Tibial nerve (tissue), 4 donors: ENCODE measurements at regions not wholly inside any gene's neighbourhood (a gene's known extent, or its start where the extent isn't known, plus 50 kb on each side); places are given as distances from the start of the nearest gene placed in this dataset.

ENCODE experiments used
- DNase-seq, 2 donors: peaks; one replicate each; pipeline ENCODE4 v3.0.0-alpha.2; 2019; ENCODE audit warnings: low spot score in 2 of 2
- H3K27ac ChIP-seq, 4 donors: fragments of 200-600 bp; sonication (generic) in 3 of 4; one replicate each; pipeline ENCODE4 v1.5.1; 2017 to 2019; ENCODE audit warnings: mild to moderate bottlenecking in 1 of 4
- H3K27me3 ChIP-seq, 2 donors: fragments of 200-600 bp; sonication (generic) in 1 of 2; one replicate each; pipeline versions ENCODE4 v1.5.1 to v1.6.0; 2017 to 2019
- H3K36me3 ChIP-seq, 3 donors: fragments of 200-600 bp; sonication (generic); one replicate each; pipeline ENCODE4 v1.5.1; 2018 to 2019
- H3K4me1 ChIP-seq, 4 donors: fragments of 200-600 bp; sonication (generic) in 3 of 4; one replicate each; pipeline ENCODE4 v1.5.1; 2017 to 2019
- H3K4me3 ChIP-seq, 4 donors: fragments of 200-600 bp; sonication (generic) in 3 of 4; one replicate each; pipeline ENCODE4 v1.5.1; 2017 to 2019; ENCODE audit warnings: mild to moderate bottlenecking in 1 of 4, moderate library complexity in 1 of 4
- H3K9me3 ChIP-seq, 4 donors: fragments of 200-600 bp; sonication (generic) in 3 of 4; one replicate each; pipeline ENCODE4 v1.5.1; 2017 to 2019
- CTCF ChIP-seq, 5 experiments: fragments of 200-600 bp in 3 of 5; fragments of 450-650 bp in 2 of 5; sonication (generic) in 3 of 5; IDR thresholded peaks; one replicate each; pipeline ENCODE4 v1.5.1; 2016 to 2019; ENCODE audit warnings: antibody characterized with exemption in 5 of 5, mild to moderate bottlenecking in 3 of 5, moderate library complexity in 2 of 5
- EP300 ChIP-seq, 2 donors: sonication (generic); formaldehyde crosslinking; IDR thresholded peaks; one replicate each; pipeline ENCODE4 v1.6.1; 2017; ENCODE audit warnings: antibody characterized with exemption in 2 of 2, mild to moderate bottlenecking in 1 of 2
- POLR2A ChIP-seq, 2 donors: fragments of 450-650 bp; IDR thresholded peaks; one replicate each; pipeline ENCODE4 v1.6.1; 2017; ENCODE audit warnings: antibody characterized with exemption in 2 of 2, mild to moderate bottlenecking in 2 of 2, moderate library complexity in 2 of 2
- whole genome bisulfite sequencing, 2 donors: methylation state at CpG; one replicate each; pipeline ENCODE4 v1.1.5; 2018; 5-methylcytosine and 5-hydroxymethylcytosine counted together

- no peak for TF ChIP-seq CTCF (IDR thresholded peaks at IDR 0.05)
- no peak for TF ChIP-seq POLR2A (IDR thresholded peaks at IDR 0.05)
- TF ChIP-seq EP300 (IDR thresholded peaks at IDR 0.05) = no peak
- H3K27me3 ChIP-seq = no peaks in the 10 kb centered on the region
- DNase-seq = no peak
- WGBS, 2 donors = 93 to 94% methylated on average over 1 of the region's 1 CpG
- H3K9me3 ChIP-seq = no peaks in the 10 kb centered on the region
- no peak overlapping the region for H3K27ac ChIP-seq
- peaks cover 0 to 6% (median 1%) of the 10 kb centered on the region in 4 donors for H3K4me1 ChIP-seq
- H3K4me3 ChIP-seq = no peak overlapping the region
- no peaks in the 10 kb centered on the region for H3K36me3 ChIP-seq
Measured at GRCh38 chr5:143870362-143870761, 58.4 kb downstream of the HMHB1 start.

- no peak for TF ChIP-seq EP300 (IDR thresholded peaks at IDR 0.05)
- no peak for TF ChIP-seq CTCF (IDR thresholded peaks at IDR 0.05)
- TF ChIP-seq POLR2A (IDR thresholded peaks at IDR 0.05) = no peak
- DNase-seq = no peak
- H3K4me3 ChIP-seq = no peak overlapping the region
- H3K36me3 ChIP-seq = no peaks in the 10 kb centered on the region
- H3K27ac ChIP-seq = no peak overlapping the region
- 84 to 86% methylated on average over 5 of the region's 5 CpGs for WGBS, 2 donors
- no peaks in the 10 kb centered on the region for H3K27me3 ChIP-seq
- H3K9me3 ChIP-seq = no peaks in the 10 kb centered on the region
- H3K4me1 ChIP-seq = peaks cover 0 to 6% (median 1%) of the 10 kb centered on the region in 4 donors
Measured at GRCh38 chr5:143870871-143871632, 59.1 kb downstream of the HMHB1 start.

- WGBS, 2 donors = 76 to 80% methylated on average over 2 of the region's 2 CpGs
- TF ChIP-seq CTCF (IDR thresholded peaks at IDR 0.05) (no peak), EP300 (IDR thresholded peaks at IDR 0.05) (no peak), POLR2A (IDR thresholded peaks at IDR 0.05) (no peak)
- no peaks in the 10 kb centered on the region for H3K9me3 ChIP-seq
- H3K4me1 ChIP-seq = peaks cover 0 to 6% (median 1%) of the 10 kb centered on the region in 4 donors
- DNase-seq = no peak
- H3K27ac ChIP-seq = no peak overlapping the region
- no peak overlapping the region for H3K4me3 ChIP-seq
- H3K36me3 ChIP-seq = no peaks in the 10 kb centered on the region
- H3K27me3 ChIP-seq = no peaks in the 10 kb centered on the region
Measured at GRCh38 chr5:143871672-143872071, 59.7 kb downstream of the HMHB1 start.

GRCh38 chr5:143874312-143874711 is 62.4 kb downstream of the HMHB1 start:
- Histone ChIP-seq H3K9me3 (no peaks in the 10 kb centered on the region), H3K4me3 (no peak overlapping the region), H3K36me3 (no peaks in the 10 kb centered on the region), H3K4me1 (peaks cover 0 to 9% (median 3%) of the 10 kb centered on the region in 4 donors), H3K27ac (no peak overlapping the region), H3K27me3 (no peaks in the 10 kb centered on the region)
- no peak for DNase-seq
- WGBS, 2 donors = 35 to 39% methylated on average over 4 of the region's 4 CpGs
- TF ChIP-seq POLR2A (IDR thresholded peaks at IDR 0.05) = no peak
- no peak for TF ChIP-seq EP300 (IDR thresholded peaks at IDR 0.05)
- TF ChIP-seq CTCF (IDR thresholded peaks at IDR 0.05) = no peak

- TF ChIP-seq CTCF (IDR thresholded peaks at IDR 0.05) (no peak), POLR2A (IDR thresholded peaks at IDR 0.05) (no peak), EP300 (IDR thresholded peaks at IDR 0.05) (no peak)
- H3K27ac ChIP-seq = no peak overlapping the region
- peaks cover 0 to 9% (median 3%) of the 10 kb centered on the region in 4 donors for H3K4me1 ChIP-seq
- DNase-seq = no peak
- H3K9me3 ChIP-seq = no peaks in the 10 kb centered on the region
- no peaks in the 10 kb centered on the region for H3K36me3 ChIP-seq
- H3K27me3 ChIP-seq = no peaks in the 10 kb centered on the region
- WGBS, 2 donors = 44 to 49% methylated on average over 2 of the region's 2 CpGs
- H3K4me3 ChIP-seq = no peak overlapping the region
Measured at GRCh38 chr5:143877196-143877595, 65.2 kb downstream of the HMHB1 start.
